HUES48 (cell line): ENCODE measurements at regions not wholly inside any gene's neighbourhood (a gene's known extent, or its start where the extent isn't known, plus 50 kb on each side); places are given as distances from the start of the nearest gene placed in this dataset.
"Not testable (repeated sequence)": the region's sequence is repeated elsewhere in the genome, so short reads cannot be mapped to it uniquely, and the experiment has no call there.

Experiments
- H3K27ac ChIP-seq: one replicate; pipeline ENCODE4 v1.7.0; 2013; ENCODE audit warnings: low read depth, low read length, inconsistent platforms
- H3K27me3 ChIP-seq: 2 replicates; pipeline ENCODE4 v1.6.1; 2013; ENCODE audit warnings: mild to moderate bottlenecking, low read length; ENCODE audit not compliant: control insufficient read depth, insufficient read depth
- H3K36me3 ChIP-seq: 2 replicates; pipeline ENCODE4 v1.6.1; 2013; ENCODE audit warnings: low read length; ENCODE audit not compliant: control insufficient read depth, insufficient read depth
- H3K4me1 ChIP-seq: 2 replicates; pipeline ENCODE4 v1.6.1; 2013; ENCODE audit warnings: mild to moderate bottlenecking, low read length; ENCODE audit not compliant: control insufficient read depth, insufficient read depth
- H3K4me3 ChIP-seq: 2 replicates; pipeline ENCODE4 v1.5.1; 2013; ENCODE audit warnings: mild to moderate bottlenecking, low read depth, low read length
- H3K9ac ChIP-seq: 2 replicates; pipeline ENCODE4 v1.6.1; 2013; ENCODE audit warnings: mild to moderate bottlenecking, low read depth, low read length, moderate library complexity
- H3K9me3 ChIP-seq: 2 replicates; pipeline ENCODE4 v1.6.1; 2013; ENCODE audit warnings: low read length; ENCODE audit not compliant: control insufficient read depth, insufficient read depth

GRCh38 chr11:133649040-133649439 is 116.7 kb upstream of the OPCML start:
- Histone ChIP-seq H3K9me3 (no peaks in the 10 kb centered on the region), H3K27ac (no peak overlapping the region), H3K4me3 (no peak overlapping the region), H3K4me1 (no peaks in the 10 kb centered on the region), H3K27me3 (no peaks in the 10 kb centered on the region), H3K36me3 (no peaks in the 10 kb centered on the region), H3K9ac (no peak overlapping the region)

GRCh38 chr11:133639408-133639807 is 107.1 kb upstream of the OPCML start:
- Histone ChIP-seq H3K9me3 (no peaks in the 10 kb centered on the region), H3K27me3 (no peaks in the 10 kb centered on the region), H3K27ac (no peak overlapping the region), H3K36me3 (no peaks in the 10 kb centered on the region), H3K4me3 (no peak overlapping the region), H3K9ac (no peak overlapping the region), H3K4me1 (peaks cover 27% of the 10 kb centered on the region)

DNA sequence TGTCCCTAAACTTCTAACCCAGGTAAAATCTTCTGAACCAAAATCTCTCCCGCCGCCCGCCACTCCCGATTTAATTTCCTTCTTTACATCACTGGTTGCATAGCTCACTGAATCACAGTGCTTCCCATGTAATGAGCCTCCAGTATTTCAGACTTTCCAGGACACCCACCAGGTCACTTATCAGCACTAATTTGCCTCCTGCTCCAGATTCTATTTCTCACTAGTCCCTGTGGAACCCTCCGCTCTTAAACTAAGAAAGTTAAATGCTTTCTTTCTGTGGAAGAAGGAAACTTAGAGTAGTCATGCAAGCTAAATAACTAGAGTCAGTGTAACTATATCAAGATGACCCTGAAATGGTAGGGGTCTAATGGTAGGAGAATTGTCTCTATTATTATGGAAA is 106.6 kb upstream of the OPCML start:
- Histone ChIP-seq H3K36me3 (no peaks in the 10 kb centered on the region), H3K9me3 (no peaks in the 10 kb centered on the region), H3K27me3 (no peaks in the 10 kb centered on the region), H3K9ac (no peak overlapping the region), H3K27ac (no peak overlapping the region), H3K4me1 (peaks cover 27% of the 10 kb centered on the region), H3K4me3 (no peak overlapping the region)

- Histone ChIP-seq H3K4me3 (no peak overlapping the region), H3K36me3 (no peaks in the 10 kb centered on the region), H3K9ac (no peak overlapping the region), H3K27me3 (no peaks in the 10 kb centered on the region), H3K27ac (no peak overlapping the region), H3K4me1 (peaks cover 27% of the 10 kb centered on the region), H3K9me3 (no peaks in the 10 kb centered on the region)
Observed at GRCh38 chr11:133636711-133637355, 104.5 kb upstream of the OPCML start.

DNA sequence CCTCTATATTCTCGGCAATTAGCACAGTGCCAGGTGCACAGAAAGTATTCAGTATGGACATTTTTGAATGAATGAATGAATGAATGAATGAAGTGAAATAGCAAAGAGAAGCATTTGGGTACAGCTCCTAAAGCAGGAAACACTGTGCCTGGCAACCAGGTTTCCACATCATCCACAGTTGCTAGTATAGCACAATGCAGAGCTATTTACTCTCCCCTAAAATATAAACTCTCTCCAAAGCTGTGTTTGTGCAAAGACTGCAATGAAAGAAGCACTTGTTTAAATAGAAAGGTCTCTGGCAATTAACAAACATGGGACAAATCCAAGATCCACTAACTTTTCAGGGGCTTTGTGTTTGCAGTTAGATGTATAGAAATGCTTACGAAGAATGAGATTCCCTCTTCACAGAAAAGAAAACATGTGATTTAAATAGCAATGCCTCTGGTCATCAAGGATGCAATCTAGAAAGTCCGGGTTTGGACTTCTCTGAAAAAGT is 103.0 kb upstream of the OPCML start:
- H3K4me3 ChIP-seq = no peak overlapping the region
- H3K36me3 ChIP-seq = no peaks in the 10 kb centered on the region
- no peak overlapping the region for H3K9ac ChIP-seq
- no peak overlapping the region for H3K27ac ChIP-seq
- H3K27me3 ChIP-seq = no peaks in the 10 kb centered on the region
- H3K4me1 ChIP-seq = peaks cover 27% of the 10 kb centered on the region
- no peaks in the 10 kb centered on the region for H3K9me3 ChIP-seq

GRCh38 chr11:133628371-133628770 is 96.1 kb upstream of the OPCML start:
- not testable (repeated sequence) for H3K9ac ChIP-seq, H3K4me3 ChIP-seq, H3K4me1 ChIP-seq, H3K27ac ChIP-seq, H3K9me3 ChIP-seq, H3K36me3 ChIP-seq, H3K27me3 ChIP-seq

DNA sequence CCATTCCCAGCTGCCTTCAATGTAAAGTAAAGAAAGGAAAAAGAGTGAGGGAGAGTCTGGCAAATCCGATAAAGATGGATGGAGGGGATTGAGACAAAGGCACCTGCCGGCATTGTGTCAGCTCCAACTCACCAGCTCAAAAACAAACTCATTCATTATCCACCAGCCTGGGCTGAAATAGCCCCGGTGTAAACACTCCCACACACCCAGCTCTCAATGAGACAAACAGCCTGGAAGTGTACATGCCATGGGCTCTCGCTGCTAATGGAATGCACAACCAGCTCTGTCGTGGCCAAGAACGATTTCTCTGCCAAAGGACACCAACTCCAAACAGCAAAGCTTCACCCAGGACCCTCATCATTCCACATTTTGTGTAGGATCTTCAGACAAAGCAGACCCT is 89.3 kb upstream of the OPCML start:
- peaks cover 3% of the 10 kb centered on the region; the same call in 1 of the 2 replicates for H3K4me1 ChIP-seq

GRCh38 chr11:133619973-133620372 is 87.7 kb upstream of the OPCML start:
- no peak overlapping the region for H3K4me3 ChIP-seq
- no peak overlapping the region for H3K9ac ChIP-seq
- no peaks in the 10 kb centered on the region for H3K36me3 ChIP-seq
- peaks cover 3% of the 10 kb centered on the region; the same call in 1 of the 2 replicates for H3K4me1 ChIP-seq
- H3K27me3 ChIP-seq = no peaks in the 10 kb centered on the region
- H3K27ac ChIP-seq = no peak overlapping the region
- H3K9me3 ChIP-seq = no peaks in the 10 kb centered on the region

More for the DNA sequence above, 89.3 kb upstream of the OPCML start:
- Histone ChIP-seq H3K36me3 (no peaks in the 10 kb centered on the region), H3K4me3 (no peak overlapping the region), H3K9ac (no peak overlapping the region), H3K9me3 (no peaks in the 10 kb centered on the region), H3K27ac (no peak overlapping the region), H3K27me3 (no peaks in the 10 kb centered on the region)

DNA sequence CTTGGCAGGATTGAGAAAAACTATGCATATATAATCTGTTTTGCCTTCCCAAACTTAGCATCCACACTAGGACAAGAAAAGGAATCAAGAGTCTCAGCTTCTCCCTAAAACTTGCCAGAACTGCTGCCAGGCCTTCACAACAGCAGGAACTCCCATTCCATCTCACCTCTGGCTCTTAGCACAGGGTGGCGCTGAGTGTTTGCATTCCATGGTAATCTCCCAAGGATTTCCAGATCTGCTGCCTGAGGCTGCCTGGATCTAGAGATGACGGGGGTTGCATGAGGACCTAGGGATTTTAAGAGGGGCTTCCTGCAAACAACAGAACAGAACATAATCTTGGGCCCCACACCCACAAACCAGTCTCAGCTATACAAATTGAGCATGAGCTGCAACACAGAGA is 87.1 kb upstream of the OPCML start:
- Histone ChIP-seq H3K27me3 (no peaks in the 10 kb centered on the region), H3K9ac (no peak overlapping the region), H3K27ac (no peak overlapping the region), H3K9me3 (no peaks in the 10 kb centered on the region), H3K36me3 (no peaks in the 10 kb centered on the region), H3K4me3 (no peak overlapping the region), H3K4me1 (peaks cover 3% of the 10 kb centered on the region; the same call in 1 of the 2 replicates)

DNA sequence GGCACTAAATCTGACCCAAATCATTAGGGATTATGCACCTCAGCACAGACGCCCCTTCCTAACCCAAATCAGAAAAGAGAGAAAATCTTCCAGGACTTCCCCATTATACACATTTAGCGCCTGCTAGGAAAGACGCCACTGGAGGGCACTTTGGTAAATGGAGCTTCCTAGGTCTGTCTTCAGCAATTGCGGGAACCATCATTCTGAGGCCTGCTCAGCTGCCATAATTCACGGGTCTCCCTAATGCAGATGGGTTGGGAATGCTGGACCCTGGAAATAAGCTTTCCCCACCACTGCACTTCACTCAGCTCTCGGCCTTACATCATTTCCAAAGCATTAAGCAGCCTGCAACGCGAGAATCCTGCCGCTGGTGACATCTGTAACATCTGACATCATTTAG is 86.2 kb upstream of the OPCML start:
- H3K27ac ChIP-seq = no peak overlapping the region
- no peaks in the 10 kb centered on the region for H3K27me3 ChIP-seq
- H3K9ac ChIP-seq = no peak overlapping the region
- H3K36me3 ChIP-seq = no peaks in the 10 kb centered on the region
- peaks cover 3% of the 10 kb centered on the region; the same call in 1 of the 2 replicates for H3K4me1 ChIP-seq
- no peaks in the 10 kb centered on the region for H3K9me3 ChIP-seq
- H3K4me3 ChIP-seq = no peak overlapping the region

DNA sequence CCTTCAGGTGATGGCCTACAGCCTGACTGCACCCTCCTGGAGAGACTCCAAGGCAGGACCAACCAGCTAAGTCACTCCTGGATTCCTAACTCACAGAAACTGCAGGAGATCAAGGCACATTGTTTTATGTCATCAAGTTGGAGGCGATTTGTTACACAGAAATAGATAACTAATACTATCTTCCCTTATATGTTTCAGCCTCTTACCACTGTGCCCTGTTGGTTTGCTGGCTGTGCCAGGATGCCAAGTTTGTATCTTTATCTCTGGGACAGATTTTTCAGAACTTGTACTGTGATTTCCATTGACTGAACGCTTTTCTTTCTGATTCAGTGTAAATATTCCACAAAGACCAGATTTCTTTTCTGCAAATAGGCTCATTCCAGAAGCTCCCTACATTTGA is 76.2 kb upstream of the OPCML start:
- Histone ChIP-seq H3K4me1 (no peaks in the 10 kb centered on the region), H3K27me3 (no peaks in the 10 kb centered on the region), H3K9ac (no peak overlapping the region), H3K36me3 (no peaks in the 10 kb centered on the region), H3K9me3 (peaks cover 7% of the 10 kb centered on the region; the same call in 1 of the 2 replicates), H3K27ac (no peak overlapping the region), H3K4me3 (no peak overlapping the region)
